COLO668 (cell line): ENCODE measurements at regions not wholly inside any gene's neighbourhood (a gene's known extent, or its start where the extent isn't known, plus 50 kb on each side); places are given as distances from the start of the nearest gene placed in this dataset.

Source experiments
- DNase-seq: peaks from one replicate; lab custom pipeline; 2025; ENCODE audit not compliant: unreplicated experiment; lab: John Stamatoyannopoulos, UW

- DNase-seq, result no peak
These were observed 50.1 kb upstream of the KCNK12 start for GRCh38 chr2:47620770-47621437.
